ENCODE measurements at regions not wholly inside any gene's neighbourhood (a gene's known extent, or its start where the extent isn't known, plus 50 kb on each side); places are given as distances from the start of the nearest gene placed in this dataset.
"Not testable (repeated sequence)": the region's sequence is repeated elsewhere in the genome, so short reads cannot be mapped to it uniquely, and the experiment has no call there.

DNA sequence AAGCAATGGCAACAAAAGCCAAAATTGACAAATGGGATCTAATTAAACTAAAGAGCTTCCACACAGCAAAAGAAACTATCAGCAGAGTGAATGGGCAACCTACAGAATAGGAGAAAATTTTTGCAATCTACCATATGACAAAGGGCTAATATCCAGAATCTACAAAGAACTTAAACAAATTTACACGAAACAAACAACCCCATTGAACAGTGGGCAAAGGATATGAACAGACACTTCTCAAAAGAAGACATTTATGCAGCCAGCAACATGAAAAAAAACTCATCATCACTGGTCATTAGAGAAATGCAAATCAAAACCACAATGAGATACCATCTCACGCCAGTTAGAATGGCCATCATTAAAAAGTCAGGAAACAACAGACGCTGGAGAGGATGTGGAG is 113.4 kb downstream of the PSMG1 start:
- not testable (repeated sequence) for TF ChIP-seq CTCF, EP300, POLR2AphosphoS5 (IDR thresholded peaks at IDR 0.05)

Data from upper lobe of left lung (tissue), 4 donors.